22Rv1 (cell line): ENCODE measurements at regions not wholly inside any gene's neighbourhood (a gene's known extent, or its start where the extent isn't known, plus 50 kb on each side); places are given as distances from the start of the nearest gene placed in this dataset.

Experiments used
- ZFX ChIP-seq: fragments of 450-650 bp; IDR thresholded peaks from 2 replicates; pipeline ENCODE4 v1.6.1; 2017; ENCODE audit warnings: antibody characterized with exemption, borderline replicate concordance
- TF ChIP-seq, protein P1 (sequence below): fragments of 450-650 bp; IDR thresholded peaks from 2 replicates; pipeline ENCODE4 v1.5.1; 2017; ENCODE audit warnings: mild to moderate bottlenecking

GRCh38 chr5:9876451-9876850, 246.3 kb upstream of the TAS2R1 start:
- TF ChIP-seq, protein P1, sequence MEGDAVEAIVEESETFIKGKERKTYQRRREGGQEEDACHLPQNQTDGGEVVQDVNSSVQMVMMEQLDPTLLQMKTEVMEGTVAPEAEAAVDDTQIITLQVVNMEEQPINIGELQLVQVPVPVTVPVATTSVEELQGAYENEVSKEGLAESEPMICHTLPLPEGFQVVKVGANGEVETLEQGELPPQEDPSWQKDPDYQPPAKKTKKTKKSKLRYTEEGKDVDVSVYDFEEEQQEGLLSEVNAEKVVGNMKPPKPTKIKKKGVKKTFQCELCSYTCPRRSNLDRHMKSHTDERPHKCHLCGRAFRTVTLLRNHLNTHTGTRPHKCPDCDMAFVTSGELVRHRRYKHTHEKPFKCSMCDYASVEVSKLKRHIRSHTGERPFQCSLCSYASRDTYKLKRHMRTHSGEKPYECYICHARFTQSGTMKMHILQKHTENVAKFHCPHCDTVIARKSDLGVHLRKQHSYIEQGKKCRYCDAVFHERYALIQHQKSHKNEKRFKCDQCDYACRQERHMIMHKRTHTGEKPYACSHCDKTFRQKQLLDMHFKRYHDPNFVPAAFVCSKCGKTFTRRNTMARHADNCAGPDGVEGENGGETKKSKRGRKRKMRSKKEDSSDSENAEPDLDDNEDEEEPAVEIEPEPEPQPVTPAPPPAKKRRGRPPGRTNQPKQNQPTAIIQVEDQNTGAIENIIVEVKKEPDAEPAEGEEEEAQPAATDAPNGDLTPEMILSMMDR, result no peak
- no peak for TF ChIP-seq ZFX
